GM23338 (cell line): ENCODE measurements at regions not wholly inside any gene's neighbourhood (a gene's known extent, or its start where the extent isn't known, plus 50 kb on each side); places are given as distances from the start of the nearest gene placed in this dataset.

Experiments used
- ATAC-seq: fragments of 200-7000 bp; cut with Tn5 transposase; 3 replicates; pipeline ENCODE4 v1.9.1; 2020
- DNase-seq: peaks from one replicate; pipeline ENCODE4 v3.0.0-alpha.2; 2015; ENCODE audit warnings: low spot score
- H2AFZ ChIP-seq: fragments of 200-600 bp; sonication (generic); 2 replicates; pipeline ENCODE4 v1.8.0; 2016; ENCODE audit warnings: antibody characterized with exemption, mild to moderate bottlenecking, moderate library complexity
- H3F3A ChIP-seq: fragments of 200-600 bp; sonication (generic); replicated peaks from 2 replicates; pipeline ENCODE4 v1.8.0; 2017; ENCODE audit warnings: antibody characterized with exemption, mixed run types, low read depth
- H3K27ac ChIP-seq: fragments of 200-600 bp; sonication (generic); 2 replicates; pipeline ENCODE4 v1.6.1; 2016; ENCODE audit warnings: low read depth
- H3K27me3 ChIP-seq: fragments of 200-600 bp; sonication (generic); 2 replicates; pipeline ENCODE4 v1.8.0; 2016; ENCODE audit warnings: mild to moderate bottlenecking, mixed run types, moderate library complexity; ENCODE audit not compliant: insufficient read depth
- H3K36me3 ChIP-seq: fragments of 200-600 bp; sonication (generic); 2 replicates; pipeline ENCODE4 v1.8.0; 2016; ENCODE audit warnings: mild to moderate bottlenecking; ENCODE audit not compliant: insufficient read depth
- H3K4me1 ChIP-seq: fragments of 200-600 bp; sonication (generic); 2 replicates; pipeline ENCODE4 v1.8.0; 2016; ENCODE audit warnings: mild to moderate bottlenecking, moderate library complexity; ENCODE audit not compliant: insufficient read depth
- H3K4me2 ChIP-seq: fragments of 200-600 bp; sonication (generic); 2 replicates; pipeline ENCODE4 v1.7.1; 2017; ENCODE audit warnings: mixed run types
- H3K4me3 ChIP-seq: fragments of 200-600 bp; sonication (generic); 2 replicates; pipeline ENCODE4 v1.6.1; 2016; ENCODE audit warnings: mixed run types
- H3K79me2 ChIP-seq: fragments of 200-600 bp; sonication (generic); replicated peaks from 2 replicates; pipeline ENCODE4 v1.8.0; 2017; ENCODE audit warnings: mild to moderate bottlenecking; ENCODE audit not compliant: insufficient read depth
- H3K9me2 ChIP-seq: fragments of 200-600 bp; sonication (generic); 2 replicates; pipeline ENCODE4 v1.8.0; 2017; ENCODE audit not compliant: insufficient read depth
- H4K20me1 ChIP-seq: fragments of 200-600 bp; sonication (generic); replicated peaks from 2 replicates; pipeline ENCODE4 v1.8.0; 2017; ENCODE audit warnings: mild to moderate bottlenecking; ENCODE audit not compliant: insufficient read depth
- H3K27ac Mint-ChIP-seq: 2 replicates; pipeline ENCODE4 v1.8.0; 2020; ENCODE audit warnings: inconsistent platforms, mild to moderate bottlenecking, moderate library complexity, mixed read lengths
- H3K27me3 Mint-ChIP-seq: 3 replicates; pipeline ENCODE4 v1.8.0; 2022; ENCODE audit warnings: low read depth, mild to moderate bottlenecking, moderate library complexity, mixed read lengths, inconsistent platforms; ENCODE audit not compliant: insufficient read depth, poor library complexity
- H3K36me3 Mint-ChIP-seq: 3 replicates; pipeline ENCODE4 v1.8.0; 2021; ENCODE audit warnings: low read depth, mild to moderate bottlenecking, inconsistent platforms, moderate library complexity, mixed read lengths
- H3K4me1 Mint-ChIP-seq: 3 replicates; pipeline ENCODE4 v1.8.0; 2020; ENCODE audit warnings: mild to moderate bottlenecking, inconsistent platforms, mixed read lengths
- H3K4me3 Mint-ChIP-seq: 3 replicates; pipeline ENCODE4 v1.8.0; 2021; ENCODE audit warnings: moderate library complexity, mild to moderate bottlenecking, inconsistent platforms, mixed read lengths
- H3K9me3 Mint-ChIP-seq: 3 replicates; pipeline ENCODE4 v1.8.0; 2020; ENCODE audit warnings: moderate library complexity, mild to moderate bottlenecking, inconsistent platforms, mixed read lengths
- EZH2 ChIP-seq: fragments of 200-600 bp; sonication (generic); IDR thresholded peaks from one replicate; pipeline ENCODE4 v1.8.0; 2017; ENCODE audit warnings: antibody characterized with exemption, mild to moderate bottlenecking, low read depth; ENCODE audit not compliant: unreplicated experiment
- EZH2phosphoT487 ChIP-seq: fragments of 200-600 bp; sonication (generic); IDR thresholded peaks from one replicate; pipeline ENCODE4 v1.8.1; 2018; ENCODE audit warnings: antibody characterized with exemption; ENCODE audit not compliant: unreplicated experiment
- NANOG ChIP-seq: IDR thresholded peaks from 2 replicates; pipeline ENCODE4 v1.6.1; 2016; ENCODE audit warnings: antibody characterized with exemption, borderline replicate concordance
- POLR2AphosphoS5 ChIP-seq: IDR thresholded peaks from 2 replicates; pipeline ENCODE4 v1.6.1; 2016; ENCODE audit warnings: antibody characterized with exemption, low read depth
- STAT1 ChIP-seq: IDR thresholded peaks from one replicate; pipeline ENCODE4 v1.6.1; 2016; ENCODE audit warnings: antibody characterized with exemption; ENCODE audit not compliant: unreplicated experiment
- TF ChIP-seq, protein P1 (sequence below), 2 experiments: fragments of 200-600 bp in 1 of 2; sonication (generic) in 1 of 2; conservative IDR thresholded peaks; 2 replicates each; pipeline versions ENCODE4 v1.5.1 to v1.6.1; 2016 to 2017; ENCODE audit warnings: antibody characterized with exemption in 2 of 2, low read depth in 2 of 2, mild to moderate bottlenecking in 2 of 2, moderate library complexity in 1 of 2
- TF ChIP-seq, protein P2 (sequence below): fragments of 250-450 bp; sonication (Bioruptor Pico); IDR thresholded peaks from 2 replicates; pipeline ENCODE4 v1.5.0; 2020; ENCODE audit warnings: mild to moderate bottlenecking, moderate library complexity

DNA sequence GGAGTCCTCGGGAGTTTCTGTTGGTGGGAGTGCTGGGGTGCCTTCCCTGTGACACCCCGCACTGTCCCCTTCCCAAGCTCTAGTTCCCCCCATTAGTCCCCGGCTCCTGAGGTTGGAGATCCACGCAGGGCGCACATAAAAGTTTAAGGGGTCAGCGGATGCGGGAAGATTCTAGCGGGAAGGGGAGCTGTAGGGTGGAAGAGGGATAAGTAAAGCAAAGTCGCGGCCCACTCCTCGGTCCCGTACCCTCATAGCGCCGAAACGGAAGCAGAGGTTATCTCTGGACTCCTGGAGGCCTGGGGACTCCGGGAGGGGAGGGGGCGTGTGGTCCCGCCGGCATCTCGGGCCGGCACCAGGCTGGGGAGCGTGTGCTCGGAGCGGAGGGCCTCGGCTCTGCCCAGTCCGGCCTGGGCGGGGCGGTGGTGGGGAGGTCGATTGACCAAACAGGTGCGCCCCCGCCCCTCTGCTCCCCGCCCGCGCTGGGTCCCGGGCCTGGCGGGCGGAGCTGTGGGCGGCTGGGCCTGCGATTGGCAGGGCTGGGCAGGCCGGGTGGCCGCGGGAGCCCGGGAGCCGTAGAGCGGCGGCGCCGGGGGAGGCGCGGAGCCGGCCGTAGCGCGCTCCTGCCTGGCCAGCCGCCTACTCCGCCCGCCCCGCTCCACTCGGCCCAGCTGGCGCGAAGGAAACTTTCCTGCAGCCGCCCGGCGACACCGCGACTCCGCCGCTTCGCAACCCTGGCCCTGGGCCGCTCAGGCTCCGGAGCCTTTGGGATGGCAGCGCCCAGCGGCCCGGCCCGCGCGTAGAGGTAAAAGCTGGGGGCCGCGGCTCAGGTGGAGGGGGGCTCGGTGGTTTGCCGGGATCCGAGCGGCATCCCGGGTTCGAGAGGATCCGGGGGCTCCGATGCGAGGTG is 52.2 kb upstream of the DAB2IP start:
- Histone ChIP-seq H3K79me2 (peaks cover 20% of the 10 kb centered on the region), H3K36me3 (peaks cover 5% of the 10 kb centered on the region; the same call in 1 of the 2 replicates), H3K4me1 (peaks cover 24% of the 10 kb centered on the region), H3K4me2 (peak overlapping the region; percentile 87), H3K27me3 (peaks cover 27% of the 10 kb centered on the region), H3K4me3 (peak overlapping the region; percentile 92), H3K9me2 (no peaks in the 10 kb centered on the region), H3K27ac (peak overlapping the region; percentile 92; the same call in 1 of the 2 replicates), H4K20me1 (peaks cover 4% of the 10 kb centered on the region; the same call in 1 of the 2 replicates), H2AFZ (peak overlapping the region; percentile 94), H3F3A (peaks cover 15% of the 10 kb centered on the region)
- H3K4me3 Mint-ChIP-seq: peak overlapping the region; percentile 80
- peaks cover 14% of the 10 kb centered on the region for H3K36me3 Mint-ChIP-seq
- ATAC-seq (peak; percentile 77), DNase-seq (peak; percentile 96)
- H3K27ac Mint-ChIP-seq: no peak overlapping the region
- peaks cover 25% of the 10 kb centered on the region for H3K27me3 Mint-ChIP-seq
- peaks cover 16% of the 10 kb centered on the region for H3K9me3 Mint-ChIP-seq
- H3K4me1 Mint-ChIP-seq: peaks cover 29% of the 10 kb centered on the region
- TF ChIP-seq POLR2AphosphoS5 (peak; percentile 56; the same call in 1 of the 2 replicates), NANOG (no peak)

DNA sequence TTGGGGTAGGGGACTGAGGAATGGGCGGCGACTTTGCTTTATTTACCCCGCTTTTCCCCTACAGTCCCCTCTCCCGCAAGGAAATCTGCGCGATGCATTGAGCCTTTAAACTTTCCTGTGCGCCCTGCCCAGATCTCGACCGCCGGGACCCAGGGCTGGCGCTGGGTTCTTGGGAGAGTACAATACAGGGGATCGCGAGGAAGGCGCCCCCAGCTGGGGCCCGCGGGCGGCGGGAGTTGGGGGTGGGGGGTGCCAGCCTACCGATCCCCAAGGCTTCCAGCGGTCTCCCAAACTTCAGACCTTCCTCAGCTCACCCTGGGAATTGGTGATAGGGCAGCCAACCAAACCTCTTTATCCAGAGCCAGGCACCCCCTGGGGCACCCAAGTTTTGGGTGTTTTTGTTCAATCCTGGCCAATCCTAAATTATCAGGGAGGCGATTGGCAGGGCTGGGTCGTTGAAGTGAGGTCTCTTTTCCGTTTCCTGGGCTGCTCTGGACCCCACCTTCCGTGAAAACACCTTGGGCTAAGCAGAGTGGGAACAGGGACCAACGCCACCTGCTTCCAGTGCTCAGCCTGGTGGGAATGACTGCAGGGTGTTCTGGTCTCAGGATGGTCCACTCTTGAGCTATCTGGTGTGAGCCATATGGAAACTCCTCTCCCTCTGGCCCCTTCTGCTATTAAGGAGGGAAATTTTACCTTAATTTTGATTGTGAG is 51.4 kb upstream of the DAB2IP start:
- peak; percentile 8 for ATAC-seq
- H3K4me3 Mint-ChIP-seq: peak overlapping the region; percentile 80

More for the DNA sequence above, 51.4 kb upstream of the DAB2IP start:
- H3K9me3 Mint-ChIP-seq: peaks cover 16% of the 10 kb centered on the region
- H3K9me2 ChIP-seq: no peaks in the 10 kb centered on the region
- no peak for TF ChIP-seq EZH2
- no peak for TF ChIP-seq STAT1
- TF ChIP-seq POLR2AphosphoS5: no peak
- TF ChIP-seq EZH2phosphoT487: no peak
- TF ChIP-seq, protein P1, sequence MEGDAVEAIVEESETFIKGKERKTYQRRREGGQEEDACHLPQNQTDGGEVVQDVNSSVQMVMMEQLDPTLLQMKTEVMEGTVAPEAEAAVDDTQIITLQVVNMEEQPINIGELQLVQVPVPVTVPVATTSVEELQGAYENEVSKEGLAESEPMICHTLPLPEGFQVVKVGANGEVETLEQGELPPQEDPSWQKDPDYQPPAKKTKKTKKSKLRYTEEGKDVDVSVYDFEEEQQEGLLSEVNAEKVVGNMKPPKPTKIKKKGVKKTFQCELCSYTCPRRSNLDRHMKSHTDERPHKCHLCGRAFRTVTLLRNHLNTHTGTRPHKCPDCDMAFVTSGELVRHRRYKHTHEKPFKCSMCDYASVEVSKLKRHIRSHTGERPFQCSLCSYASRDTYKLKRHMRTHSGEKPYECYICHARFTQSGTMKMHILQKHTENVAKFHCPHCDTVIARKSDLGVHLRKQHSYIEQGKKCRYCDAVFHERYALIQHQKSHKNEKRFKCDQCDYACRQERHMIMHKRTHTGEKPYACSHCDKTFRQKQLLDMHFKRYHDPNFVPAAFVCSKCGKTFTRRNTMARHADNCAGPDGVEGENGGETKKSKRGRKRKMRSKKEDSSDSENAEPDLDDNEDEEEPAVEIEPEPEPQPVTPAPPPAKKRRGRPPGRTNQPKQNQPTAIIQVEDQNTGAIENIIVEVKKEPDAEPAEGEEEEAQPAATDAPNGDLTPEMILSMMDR (conservative IDR thresholded peaks at IDR 0.05; ENCODE audit: low read depth in 2 of 2): peak; percentile 7 to 22; a peak in 2 of 4 replicates
- TF ChIP-seq, protein P2, sequence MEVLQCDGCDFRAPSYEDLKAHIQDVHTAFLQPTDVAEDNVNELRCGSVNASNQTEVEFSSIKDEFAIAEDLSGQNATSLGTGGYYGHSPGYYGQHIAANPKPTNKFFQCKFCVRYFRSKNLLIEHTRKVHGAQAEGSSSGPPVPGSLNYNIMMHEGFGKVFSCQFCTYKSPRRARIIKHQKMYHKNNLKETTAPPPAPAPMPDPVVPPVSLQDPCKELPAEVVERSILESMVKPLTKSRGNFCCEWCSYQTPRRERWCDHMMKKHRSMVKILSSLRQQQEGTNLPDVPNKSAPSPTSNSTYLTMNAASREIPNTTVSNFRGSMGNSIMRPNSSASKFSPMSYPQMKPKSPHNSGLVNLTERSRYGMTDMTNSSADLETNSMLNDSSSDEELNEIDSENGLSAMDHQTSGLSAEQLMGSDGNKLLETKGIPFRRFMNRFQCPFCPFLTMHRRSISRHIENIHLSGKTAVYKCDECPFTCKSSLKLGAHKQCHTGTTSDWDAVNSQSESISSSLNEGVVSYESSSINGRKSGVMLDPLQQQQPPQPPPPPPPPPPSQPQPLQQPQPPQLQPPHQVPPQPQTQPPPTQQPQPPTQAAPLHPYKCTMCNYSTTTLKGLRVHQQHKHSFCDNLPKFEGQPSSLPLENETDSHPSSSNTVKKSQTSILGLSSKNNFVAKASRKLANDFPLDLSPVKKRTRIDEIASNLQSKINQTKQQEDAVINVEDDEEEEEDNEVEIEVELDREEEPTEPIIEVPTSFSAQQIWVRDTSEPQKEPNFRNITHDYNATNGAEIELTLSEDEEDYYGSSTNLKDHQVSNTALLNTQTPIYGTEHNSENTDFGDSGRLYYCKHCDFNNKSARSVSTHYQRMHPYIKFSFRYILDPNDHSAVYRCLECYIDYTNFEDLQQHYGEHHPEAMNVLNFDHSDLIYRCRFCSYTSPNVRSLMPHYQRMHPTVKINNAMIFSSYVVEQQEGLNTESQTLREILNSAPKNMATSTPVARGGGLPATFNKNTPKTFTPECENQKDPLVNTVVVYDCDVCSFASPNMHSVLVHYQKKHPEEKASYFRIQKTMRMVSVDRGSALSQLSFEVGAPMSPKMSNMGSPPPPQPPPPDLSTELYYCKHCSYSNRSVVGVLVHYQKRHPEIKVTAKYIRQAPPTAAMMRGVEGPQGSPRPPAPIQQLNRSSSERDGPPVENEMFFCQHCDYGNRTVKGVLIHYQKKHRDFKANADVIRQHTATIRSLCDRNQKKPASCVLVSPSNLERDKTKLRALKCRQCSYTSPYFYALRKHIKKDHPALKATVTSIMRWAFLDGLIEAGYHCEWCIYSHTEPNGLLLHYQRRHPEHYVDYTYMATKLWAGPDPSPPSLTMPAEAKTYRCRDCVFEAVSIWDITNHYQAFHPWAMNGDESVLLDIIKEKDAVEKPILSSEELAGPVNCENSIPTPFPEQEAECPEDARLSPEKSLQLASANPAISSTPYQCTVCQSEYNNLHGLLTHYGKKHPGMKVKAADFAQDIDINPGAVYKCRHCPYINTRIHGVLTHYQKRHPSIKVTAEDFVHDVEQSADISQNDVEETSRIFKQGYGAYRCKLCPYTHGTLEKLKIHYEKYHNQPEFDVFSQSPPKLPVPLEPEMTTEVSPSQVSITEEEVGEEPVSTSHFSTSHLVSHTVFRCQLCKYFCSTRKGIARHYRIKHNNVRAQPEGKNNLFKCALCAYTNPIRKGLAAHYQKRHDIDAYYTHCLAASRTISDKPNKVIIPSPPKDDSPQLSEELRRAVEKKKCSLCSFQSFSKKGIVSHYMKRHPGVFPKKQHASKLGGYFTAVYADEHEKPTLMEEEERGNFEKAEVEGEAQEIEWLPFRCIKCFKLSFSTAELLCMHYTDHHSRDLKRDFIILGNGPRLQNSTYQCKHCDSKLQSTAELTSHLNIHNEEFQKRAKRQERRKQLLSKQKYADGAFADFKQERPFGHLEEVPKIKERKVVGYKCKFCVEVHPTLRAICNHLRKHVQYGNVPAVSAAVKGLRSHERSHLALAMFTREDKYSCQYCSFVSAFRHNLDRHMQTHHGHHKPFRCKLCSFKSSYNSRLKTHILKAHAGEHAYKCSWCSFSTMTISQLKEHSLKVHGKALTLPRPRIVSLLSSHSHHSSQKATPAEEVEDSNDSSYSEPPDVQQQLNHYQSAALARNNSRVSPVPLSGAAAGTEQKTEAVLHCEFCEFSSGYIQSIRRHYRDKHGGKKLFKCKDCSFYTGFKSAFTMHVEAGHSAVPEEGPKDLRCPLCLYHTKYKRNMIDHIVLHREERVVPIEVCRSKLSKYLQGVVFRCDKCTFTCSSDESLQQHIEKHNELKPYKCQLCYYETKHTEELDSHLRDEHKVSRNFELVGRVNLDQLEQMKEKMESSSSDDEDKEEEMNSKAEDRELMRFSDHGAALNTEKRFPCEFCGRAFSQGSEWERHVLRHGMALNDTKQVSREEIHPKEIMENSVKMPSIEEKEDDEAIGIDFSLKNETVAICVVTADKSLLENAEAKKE (CRISPR knock-in tag): no peak
- peaks cover 15% of the 10 kb centered on the region for H3F3A ChIP-seq
- peaks cover 28% of the 10 kb centered on the region for H3K27me3 Mint-ChIP-seq
- H3K27ac Mint-ChIP-seq: no peak overlapping the region
- H3K36me3 ChIP-seq: peaks cover 5% of the 10 kb centered on the region; the same call in 1 of the 2 replicates
- peaks cover 28% of the 10 kb centered on the region for H3K4me1 ChIP-seq
- H4K20me1 ChIP-seq: peaks cover 10% of the 10 kb centered on the region
- H2AFZ ChIP-seq: peak overlapping the region; percentile 85
- peak; percentile 58 for DNase-seq
- peaks cover 20% of the 10 kb centered on the region for H3K79me2 ChIP-seq
- H3K27me3 ChIP-seq: peaks cover 27% of the 10 kb centered on the region
- peak overlapping the region; percentile 92 for H3K4me3 ChIP-seq
- H3K4me1 Mint-ChIP-seq: peaks cover 34% of the 10 kb centered on the region
- peaks cover 14% of the 10 kb centered on the region for H3K36me3 Mint-ChIP-seq
- no peak overlapping the region for H3K27ac ChIP-seq
- H3K4me2 ChIP-seq: peak overlapping the region; percentile 87
